Uterus (tissue), 2 donors: ENCODE measurements at regions not wholly inside any gene's neighbourhood (a gene's known extent, or its start where the extent isn't known, plus 50 kb on each side); places are given as distances from the start of the nearest gene placed in this dataset.

Source experiments
- CTCF ChIP-seq, 4 experiments: fragments of 200-600 bp in 2 of 4; fragments of 450-650 bp in 2 of 4; sonication (generic) in 2 of 4; IDR thresholded peaks; one replicate each; pipeline ENCODE4 v1.5.1; 2016 to 2019; ENCODE audit warnings: antibody characterized with exemption in 4 of 4, mild to moderate bottlenecking in 2 of 4, moderate library complexity in 1 of 4
- POLR2A ChIP-seq, 2 donors: fragments of 450-650 bp; IDR thresholded peaks; one replicate each; pipeline ENCODE4 v1.6.1; 2016; ENCODE audit warnings: antibody characterized with exemption in 2 of 2, mild to moderate bottlenecking in 1 of 2, moderate library complexity in 1 of 2

GRCh38 chr10:78860260-78860914 lies 208.4 kb upstream of the ZMIZ1 start:
- TF ChIP-seq CTCF (IDR thresholded peaks at IDR 0.05) (no peak), POLR2A (IDR thresholded peaks at IDR 0.05) (no peak)
